HuH-7.5 (cell line): ENCODE measurements at regions not wholly inside any gene's neighbourhood (a gene's known extent, or its start where the extent isn't known, plus 50 kb on each side); places are given as distances from the start of the nearest gene placed in this dataset.
A peak's percentile ranks its signal among the peaks of the same experiment; 100 is the strongest.

Experiments
- DNase-seq: peaks from one replicate; pipeline ENCODE4 v3.0.0; 2011; ENCODE audit warnings: low spot score

DNA sequence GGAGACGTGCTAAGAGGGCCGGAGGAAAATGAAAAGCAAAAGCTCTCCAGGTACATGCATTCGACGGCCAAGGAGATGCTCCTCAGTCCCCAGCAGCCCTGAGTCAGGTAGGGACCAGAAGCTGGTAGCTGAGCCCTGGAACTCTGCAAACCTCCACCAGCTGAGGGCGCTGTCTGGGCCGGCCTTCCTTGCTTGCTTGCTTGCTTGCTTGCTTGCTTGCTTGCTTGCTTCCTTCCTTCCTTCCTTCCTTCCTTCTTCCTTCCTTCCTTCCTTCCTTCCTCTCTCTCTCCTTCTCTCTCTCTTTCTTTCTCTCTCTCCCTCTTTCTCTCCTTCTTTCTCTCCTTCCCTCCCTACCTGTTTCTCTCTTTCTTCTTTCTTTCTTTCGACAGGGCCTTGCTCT, 94.6 kb upstream of the RASGRF1 start:
- no peak for DNase-seq

DNA sequence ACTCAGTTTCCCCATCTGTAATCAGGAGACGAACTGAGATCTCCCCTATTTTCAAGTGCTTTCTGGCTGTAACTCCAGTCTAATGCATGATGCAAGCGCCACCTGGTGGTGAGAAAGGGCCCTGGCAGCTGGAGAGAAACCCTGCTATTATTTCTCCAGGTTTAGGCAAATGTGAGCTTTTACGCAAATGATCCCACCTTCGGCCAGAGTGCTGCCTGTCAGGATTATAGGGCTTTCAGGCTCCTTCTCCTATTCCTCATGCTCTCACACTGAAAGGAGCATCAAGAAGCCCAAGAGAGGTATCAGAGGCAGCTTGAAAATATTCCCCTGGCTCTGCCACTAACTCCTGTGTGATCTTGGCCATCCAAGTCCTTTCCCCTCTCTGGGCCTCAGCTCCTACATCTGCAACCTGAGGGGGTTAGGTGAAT, 93.9 kb upstream of the RASGRF1 start:
- DNase-seq, result peak; percentile 68

- no peak for DNase-seq
Measured at GRCh38 chr15:79180318-79180717, 89.7 kb upstream of the RASGRF1 start.

- DNase-seq, result no peak
Measured at GRCh38 chr15:79179597-79179996, 89.0 kb upstream of the RASGRF1 start.

- DNase-seq, result peak; percentile 31
Measured at GRCh38 chr15:79179108-79179561, 88.6 kb upstream of the RASGRF1 start.

GRCh38 chr15:79178594-79178993, 88.0 kb upstream of the RASGRF1 start:
- DNase-seq, result no peak

- no peak for DNase-seq
Measured at GRCh38 chr15:79176151-79176550, 85.6 kb upstream of the RASGRF1 start.

DNA sequence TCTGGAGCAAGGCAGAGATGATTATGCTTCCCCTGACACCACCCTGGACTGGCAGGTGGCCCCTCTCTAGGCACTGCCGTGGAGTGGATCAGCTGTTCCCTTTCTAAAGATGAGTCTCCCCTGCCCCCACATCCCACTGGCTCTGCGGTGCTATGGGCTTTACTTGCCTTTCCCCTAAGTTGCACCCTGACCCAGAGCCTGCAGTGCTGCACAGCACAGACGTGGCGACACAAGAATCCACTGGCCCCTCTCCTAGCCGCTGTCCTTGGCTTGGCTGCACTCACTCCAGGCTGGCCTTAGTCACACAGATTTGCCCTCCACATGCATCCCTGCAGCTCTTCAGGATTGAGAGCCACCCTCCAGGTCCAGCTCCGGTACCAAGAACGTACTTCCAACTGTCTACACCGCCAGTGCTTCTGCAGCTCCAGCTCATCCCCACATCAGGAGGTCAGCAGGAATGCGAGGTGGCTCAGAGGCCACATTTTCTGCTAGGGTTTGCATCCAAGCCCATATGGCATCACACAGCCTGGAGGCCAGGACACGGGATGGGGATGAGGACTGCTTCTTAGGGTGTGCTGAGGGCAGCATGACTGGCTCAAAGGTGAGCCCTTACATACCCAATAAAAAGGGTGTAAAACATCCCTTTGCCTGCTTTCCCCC, 82.4 kb upstream of the RASGRF1 start:
- no peak for DNase-seq

GRCh38 chr15:79172032-79172481, 81.5 kb upstream of the RASGRF1 start:
- DNase-seq, result no peak

DNA sequence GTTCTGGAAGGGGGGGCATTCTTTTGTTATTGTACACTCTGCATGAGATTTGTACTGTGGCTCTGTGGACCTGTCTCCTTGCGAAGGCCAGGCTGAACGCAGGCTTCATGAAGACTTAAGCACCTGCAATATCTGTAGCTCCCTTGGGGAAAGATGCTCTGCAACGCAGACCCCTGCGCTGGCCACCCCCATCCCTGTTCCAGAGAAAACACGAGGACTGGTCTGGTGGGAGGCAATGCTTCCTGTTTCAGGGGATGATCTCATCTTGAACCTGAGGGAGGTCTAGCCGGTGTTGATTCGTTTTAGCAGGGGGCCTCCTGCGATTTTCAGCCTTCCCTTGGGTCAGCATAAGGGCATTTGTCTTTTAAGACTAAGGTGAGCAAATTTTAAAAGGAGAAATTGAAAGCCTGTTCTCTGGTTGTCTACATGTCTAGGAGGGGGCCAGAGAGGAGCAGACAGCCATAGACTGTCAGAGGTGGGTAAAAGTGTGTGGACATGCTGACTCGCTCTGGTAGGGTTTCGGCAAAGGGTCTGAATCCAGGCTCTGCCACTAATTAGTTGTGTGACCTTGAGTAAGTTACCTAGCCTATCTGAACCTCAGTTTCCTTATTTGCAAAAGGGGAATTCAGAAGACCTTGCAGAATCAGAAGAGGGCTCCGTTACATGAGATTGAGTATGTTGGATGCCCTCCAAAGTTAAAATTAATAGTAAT, 80.9 kb upstream of the RASGRF1 start:
- DNase-seq, result no peak

GRCh38 chr15:79170256-79170664, 79.7 kb upstream of the RASGRF1 start:
- DNase-seq, result no peak

- no peak for DNase-seq
Measured at GRCh38 chr15:79169526-79170133, 79.0 kb upstream of the RASGRF1 start.

- DNase-seq, result no peak
Measured at GRCh38 chr15:79168922-79169456, 78.4 kb upstream of the RASGRF1 start.

DNA sequence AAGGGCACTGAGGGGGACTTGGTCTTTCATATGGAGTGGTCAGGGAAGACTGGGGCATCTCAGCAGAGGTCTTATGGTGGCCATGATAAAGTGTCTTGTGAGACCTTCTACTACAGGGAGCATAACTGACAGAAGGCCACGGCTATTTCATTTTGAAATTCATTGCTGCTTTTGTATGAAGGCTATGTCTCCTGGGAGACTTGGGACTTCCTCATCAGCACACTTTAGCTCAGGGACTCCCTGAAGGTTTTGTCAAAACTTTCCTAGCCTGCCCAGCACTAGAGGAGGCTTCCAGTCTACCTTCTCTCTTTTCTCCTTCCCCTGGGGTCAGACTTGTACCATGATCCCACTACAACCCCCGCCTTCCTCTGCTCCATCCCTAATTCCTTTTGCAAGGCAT, 77.2 kb upstream of the RASGRF1 start:
- no peak for DNase-seq

DNA sequence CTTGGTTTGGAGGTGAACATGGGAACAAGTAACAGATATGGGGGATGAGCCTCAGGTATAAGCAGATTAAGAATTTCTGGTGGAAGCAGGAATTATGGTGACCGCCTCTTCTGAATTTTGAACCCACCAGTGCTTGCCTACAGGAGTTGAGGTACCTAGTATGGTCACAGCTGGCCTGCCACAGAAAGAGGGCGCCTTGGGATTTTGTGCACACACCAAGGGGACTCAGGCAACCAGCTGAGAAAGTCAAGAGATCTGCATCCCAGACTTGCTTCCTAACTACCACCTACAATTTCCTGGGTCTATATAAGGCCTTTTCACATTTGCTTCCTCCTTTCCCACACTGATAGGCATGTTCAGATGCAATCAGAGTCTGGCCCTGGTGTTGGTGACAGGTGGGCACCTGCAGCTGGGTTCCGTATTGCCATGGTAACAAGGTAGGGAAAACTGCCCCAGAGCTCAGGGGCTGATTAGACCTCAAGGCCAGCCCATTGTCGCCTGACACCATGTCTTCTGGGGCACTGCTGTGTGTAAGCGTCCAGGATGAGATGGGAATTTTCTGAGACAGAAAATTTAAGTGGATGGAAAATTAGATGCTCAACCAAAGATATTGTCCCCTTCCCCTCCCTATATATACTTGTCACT, 75.9 kb upstream of the RASGRF1 start:
- DNase-seq, result no peak

GRCh38 chr15:79164465-79164864, 73.9 kb upstream of the RASGRF1 start:
- DNase-seq, result no peak

DNA sequence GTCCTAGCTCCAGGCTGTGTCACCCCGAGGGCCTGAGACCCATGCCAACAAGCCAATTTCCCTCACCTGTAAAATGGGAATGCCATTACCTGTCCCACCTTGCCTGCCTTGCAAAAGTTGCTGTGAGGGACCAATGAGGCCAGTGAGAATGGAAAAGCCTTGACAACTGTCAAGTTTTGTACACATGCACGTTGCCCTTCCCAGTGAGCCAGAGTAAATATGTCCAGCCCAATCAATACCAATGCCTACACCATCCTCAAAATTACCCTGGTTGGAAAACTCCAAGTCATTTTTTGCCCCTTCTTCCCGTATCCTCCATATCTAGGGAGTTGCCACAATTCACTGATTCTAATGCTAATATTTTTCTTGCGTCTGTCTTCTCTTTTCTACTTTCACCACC, 73.5 kb upstream of the RASGRF1 start:
- no peak for DNase-seq

DNA sequence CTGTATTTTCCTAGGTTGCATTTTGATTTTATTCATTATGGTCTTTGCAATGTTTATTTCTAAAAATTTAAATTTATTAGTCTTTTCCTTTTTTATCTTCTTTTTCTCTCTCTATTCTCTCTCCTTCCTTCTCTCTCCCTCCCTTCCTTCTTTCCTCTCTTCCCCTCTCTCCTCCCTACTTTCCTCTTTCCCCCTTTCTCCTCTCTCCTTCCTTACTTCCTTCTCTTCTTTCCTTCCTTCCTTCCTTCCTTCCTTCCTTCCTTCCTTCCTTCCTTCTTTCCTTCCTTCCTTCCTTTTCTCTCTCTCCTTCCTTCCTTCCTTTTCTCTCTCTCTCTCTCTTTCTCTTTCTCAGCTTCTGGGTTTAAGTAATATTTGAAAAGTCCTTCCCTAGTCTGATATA, 72.8 kb upstream of the RASGRF1 start:
- no peak for DNase-seq

DNA sequence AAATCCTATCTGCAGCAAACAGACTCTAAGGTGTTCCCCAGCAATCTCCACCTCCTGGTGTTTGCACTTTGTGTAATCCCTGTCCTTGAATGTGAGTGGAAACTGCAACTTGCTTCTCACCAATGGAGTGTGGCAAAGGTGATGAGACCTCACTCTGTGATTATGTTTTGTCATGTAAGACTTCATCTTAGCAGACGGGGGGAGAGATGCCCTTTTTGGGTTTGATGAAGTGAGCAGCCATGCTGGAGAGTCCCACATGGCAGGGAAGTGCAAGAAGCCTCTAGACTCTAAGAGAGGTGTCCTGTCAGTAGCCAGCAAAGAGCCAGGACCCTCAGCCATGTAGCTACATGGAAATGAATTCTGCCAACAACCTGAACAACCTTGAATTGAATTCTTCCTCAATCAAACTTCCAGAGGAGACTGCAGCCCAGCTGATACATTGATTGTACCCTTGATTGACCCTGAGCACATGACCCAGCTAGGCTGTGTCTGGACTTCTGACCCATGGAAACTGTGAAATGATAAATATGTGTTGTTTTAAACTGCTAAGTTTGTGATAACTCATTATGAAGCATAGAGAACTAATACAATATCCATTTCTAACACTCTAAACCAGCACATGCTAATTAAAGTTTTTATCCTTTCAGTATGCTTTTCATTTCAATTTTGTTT, 71.4 kb upstream of the RASGRF1 start:
- no peak for DNase-seq

DNA sequence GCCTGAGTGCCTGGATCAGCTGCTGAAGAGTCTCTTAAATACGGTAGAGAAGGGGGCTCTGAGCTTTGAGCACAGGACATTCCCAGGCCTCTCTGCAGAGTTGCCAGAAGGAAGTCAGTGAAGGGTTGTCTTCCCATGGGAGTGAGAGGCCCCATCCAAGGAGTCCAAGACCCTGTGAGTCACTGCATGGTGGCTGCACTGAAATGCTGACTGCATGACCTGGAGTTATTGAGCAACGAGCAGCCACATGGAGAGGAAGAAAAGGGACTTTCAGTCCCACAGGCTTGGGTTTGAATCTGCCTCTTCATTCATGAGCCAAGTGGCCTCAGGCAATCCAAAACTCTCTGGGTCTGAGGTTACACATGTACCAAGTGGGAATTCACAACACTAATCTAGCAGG, 69.6 kb upstream of the RASGRF1 start:
- DNase-seq, result no peak

DNA sequence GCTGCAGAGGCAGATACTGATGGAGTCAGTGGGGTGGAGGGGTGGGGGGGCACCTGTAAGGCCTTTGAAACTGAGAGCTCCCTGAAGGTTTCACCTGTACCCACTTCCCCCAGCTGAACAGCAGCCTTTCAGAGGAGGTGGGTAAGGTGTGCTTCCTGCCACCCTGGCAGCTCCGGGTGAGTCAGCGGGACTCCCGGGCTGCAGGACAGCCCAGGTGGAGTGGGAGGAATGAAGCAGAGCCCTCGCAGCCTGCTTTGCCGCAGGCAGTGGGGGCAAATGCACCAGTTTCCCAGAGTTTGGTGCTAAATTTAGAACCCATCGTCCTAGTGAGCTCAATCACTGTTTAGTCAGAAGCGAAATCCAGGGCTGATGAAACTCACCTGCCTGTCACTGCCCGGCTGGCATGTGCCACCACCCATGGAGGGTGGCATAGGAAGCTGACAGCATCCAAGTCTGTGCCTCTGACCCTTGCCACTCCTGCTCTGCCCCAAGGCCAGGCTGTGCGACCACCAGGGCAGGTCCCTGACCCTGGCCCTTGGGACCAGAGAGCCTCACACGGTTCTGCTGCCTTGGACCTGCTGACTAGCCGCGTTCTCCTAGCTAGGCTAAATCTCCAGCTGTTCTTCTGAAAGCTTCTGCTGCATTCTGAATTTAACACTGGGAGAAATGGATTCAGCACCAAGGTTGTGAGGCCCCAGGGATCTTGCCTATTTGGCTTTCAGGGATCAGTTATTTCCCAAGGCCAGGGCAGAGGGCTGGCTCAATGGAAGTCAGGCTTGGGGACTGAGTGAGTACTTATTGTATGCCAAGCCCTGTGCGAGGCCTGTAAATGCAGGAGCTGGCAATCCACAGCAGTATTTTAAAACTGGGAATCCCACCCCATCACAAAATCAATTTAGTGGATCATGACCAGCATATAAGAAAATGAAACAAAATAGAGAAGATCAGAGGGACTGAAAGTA, 67.3 kb upstream of the RASGRF1 start:
- no peak for DNase-seq
